Stomach (tissue), 4 donors: ENCODE measurements at regions not wholly inside any gene's neighbourhood (a gene's known extent, or its start where the extent isn't known, plus 50 kb on each side); places are given as distances from the start of the nearest gene placed in this dataset.

Experiments
- CTCF ChIP-seq, 7 experiments: fragments of 450-650 bp in 4 of 7; fragments of 200-600 bp in 3 of 7; sonication (generic) in 3 of 7; IDR thresholded peaks; one replicate each; pipeline ENCODE4 v1.5.1; 2016 to 2019; ENCODE audit warnings: antibody characterized with exemption in 7 of 7, control low read depth in 2 of 7, mild to moderate bottlenecking in 1 of 7
- EP300 ChIP-seq: sonication (generic); formaldehyde crosslinking; IDR thresholded peaks from one replicate; pipeline ENCODE4 v1.6.1; 2017; ENCODE audit warnings: antibody characterized with exemption
- POLR2A ChIP-seq, 4 donors: fragments of 450-650 bp; IDR thresholded peaks; one replicate each; pipeline ENCODE4 v1.6.1; 2016; ENCODE audit warnings: antibody characterized with exemption in 4 of 4, control low read depth in 2 of 4, mild to moderate bottlenecking in 1 of 4, moderate library complexity in 1 of 4
- POLR2AphosphoS5 ChIP-seq, 3 donors: sonication (generic); formaldehyde crosslinking; IDR thresholded peaks; one replicate each; pipeline ENCODE4 v1.6.1; 2016; ENCODE audit warnings: antibody characterized with exemption in 3 of 3

- TF ChIP-seq CTCF (IDR thresholded peaks at IDR 0.05) (no peak), POLR2AphosphoS5 (IDR thresholded peaks at IDR 0.05) (no peak), POLR2A (IDR thresholded peaks at IDR 0.05) (no peak), EP300 (no peak)
Observed at GRCh38 chr17:5817475-5818395, 233.4 kb upstream of the NLRP1 start.
